Dedifferentiated amniotic fluid mesenchymal stem cell (primary cell): ENCODE measurements at regions not wholly inside any gene's neighbourhood (a gene's known extent, or its start where the extent isn't known, plus 50 kb on each side); places are given as distances from the start of the nearest gene placed in this dataset.
A peak's percentile ranks its signal among the peaks of the same experiment; 100 is the strongest.

Experiments
- DNase-seq: peaks from one replicate; pipeline ENCODE4 v3.0.0-alpha.2; 2016; ENCODE audit errors: extremely low spot score

DNA sequence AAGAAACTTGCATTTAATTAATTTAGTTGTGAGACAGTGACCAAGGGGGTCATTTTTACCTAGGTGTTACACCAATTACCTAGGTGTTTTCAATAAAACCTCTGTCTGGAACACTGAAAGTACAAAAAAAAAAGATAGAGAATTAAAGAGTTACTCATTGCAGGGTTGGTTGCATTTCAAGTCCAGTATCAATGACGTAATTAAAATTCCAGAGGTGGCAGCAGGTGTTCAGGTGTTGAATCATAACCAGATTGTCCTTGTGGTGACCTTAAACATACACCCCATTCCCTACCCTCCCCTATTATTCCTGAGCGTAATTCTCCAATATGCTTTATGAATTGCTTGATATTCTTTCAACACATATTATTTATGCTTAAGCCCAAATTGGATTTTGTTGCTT lies 352.0 kb upstream of the SLC8A1 start:
- DNase-seq: no peak

DNA sequence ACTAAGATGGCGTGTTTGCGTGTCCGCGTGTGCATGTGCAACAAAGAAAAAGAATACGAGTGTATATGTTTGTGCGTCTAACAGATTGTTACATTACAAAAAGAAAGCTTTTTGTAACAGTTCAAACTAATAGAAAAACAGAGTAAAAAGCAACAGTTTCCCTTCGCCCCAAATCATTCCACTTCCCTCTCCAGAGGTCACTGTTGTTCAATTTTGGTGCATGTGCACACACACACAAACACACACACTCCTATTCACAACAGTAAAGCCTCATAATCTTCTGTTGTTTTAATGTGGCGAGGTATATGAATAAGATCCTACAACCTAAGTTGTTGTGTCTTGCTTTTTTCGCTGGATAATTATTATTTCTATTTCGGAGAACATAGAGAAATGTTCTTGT lies 357.3 kb upstream of the SLC8A1 start:
- no peak for DNase-seq

DNA sequence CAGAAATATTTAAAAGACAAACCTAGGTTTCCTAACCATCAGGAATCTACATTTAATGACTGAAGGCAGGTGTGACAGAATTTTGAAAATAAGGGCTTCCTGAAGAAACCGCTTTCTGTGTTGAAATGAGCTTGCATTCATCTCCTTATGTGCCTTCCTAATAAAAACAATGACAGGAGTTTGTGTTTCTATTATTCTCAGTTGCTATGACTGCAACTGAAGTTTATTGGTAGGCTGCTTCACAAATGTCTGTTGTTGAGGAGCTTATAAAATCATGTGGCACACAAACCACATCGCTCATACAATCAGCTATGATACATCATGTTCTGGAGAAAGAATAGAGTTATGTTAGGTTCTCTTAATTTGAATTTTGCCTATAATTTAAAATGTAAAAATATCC lies 362.7 kb upstream of the SLC8A1 start:
- DNase-seq: no peak

DNA sequence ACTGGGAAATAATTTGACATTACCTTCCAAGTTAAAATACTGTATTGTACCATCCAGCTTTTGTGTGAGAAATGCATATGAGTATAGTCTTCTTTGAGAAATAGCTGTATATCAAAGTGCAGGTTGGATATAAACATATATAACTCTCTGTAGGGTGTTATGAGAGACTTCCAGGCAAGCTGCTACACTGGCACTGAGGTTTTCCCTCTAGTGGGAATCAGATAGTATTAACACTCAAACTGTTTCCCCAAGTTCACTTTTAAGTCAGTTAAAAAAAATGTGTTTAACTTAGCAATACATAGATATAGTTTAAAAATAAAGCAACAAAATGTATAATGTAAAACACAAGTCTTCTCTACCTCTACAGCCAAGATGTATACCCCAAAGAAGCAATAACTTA lies 368.4 kb upstream of the SLC8A1 start:
- no peak for DNase-seq

DNA sequence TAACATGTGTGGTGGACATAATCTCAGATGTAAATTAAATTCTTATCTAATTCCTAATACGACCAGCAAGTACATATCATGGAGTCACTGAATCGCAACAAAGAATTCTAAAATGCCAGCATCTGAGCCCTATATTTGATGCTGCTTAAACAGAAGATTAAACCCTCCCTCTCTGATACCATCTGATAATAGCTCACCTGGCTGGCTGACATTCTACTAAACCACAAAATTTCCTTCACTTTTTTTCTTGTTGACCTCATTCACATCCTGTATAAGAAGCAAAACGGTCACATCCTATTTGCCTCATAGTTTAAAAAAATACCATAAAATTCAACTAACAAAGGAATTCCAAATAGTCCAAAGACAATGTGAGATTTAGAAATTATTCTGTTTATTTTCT lies 371.6 kb upstream of the SLC8A1 start:
- no peak for DNase-seq

DNA sequence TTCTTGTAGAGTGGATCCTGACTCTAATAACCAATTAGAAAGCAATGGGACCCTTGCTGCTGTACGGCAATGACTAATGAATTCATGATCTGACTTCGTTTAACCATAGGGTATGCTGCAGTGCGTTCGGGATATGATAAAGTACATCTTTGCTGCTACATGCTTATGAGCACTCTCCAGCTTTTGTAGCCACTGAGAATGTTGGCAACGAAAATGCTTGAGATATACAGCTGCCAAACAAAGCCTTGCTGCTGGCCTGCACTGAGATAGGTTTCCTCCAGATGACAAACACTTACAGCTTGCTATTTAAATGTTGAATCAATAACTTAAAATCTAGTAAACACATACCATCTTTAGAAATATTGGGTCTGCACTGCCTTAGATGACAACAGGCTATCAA lies 372.4 kb upstream of the SLC8A1 start:
- DNase-seq: no peak

DNA sequence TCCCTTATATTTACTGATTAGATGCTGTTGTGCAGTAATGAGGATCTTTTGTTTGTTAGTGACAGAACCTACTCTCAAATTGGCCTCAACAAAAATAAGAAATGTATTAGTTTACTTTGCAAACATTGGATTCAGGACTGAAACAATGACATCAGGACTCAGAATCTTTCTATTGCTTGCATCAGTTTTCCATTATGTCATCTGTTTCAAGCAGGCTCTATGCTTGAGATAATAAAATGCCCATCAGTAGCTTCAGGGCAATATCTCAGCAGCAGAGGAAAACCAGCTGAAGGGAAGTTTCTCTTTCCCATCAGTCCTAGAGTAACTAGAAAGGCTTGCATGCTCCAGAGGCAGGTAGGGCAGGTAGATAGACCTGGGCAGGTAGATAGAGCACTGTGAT lies 375.5 kb upstream of the SLC8A1 start:
- peak; percentile 65 for DNase-seq

DNA sequence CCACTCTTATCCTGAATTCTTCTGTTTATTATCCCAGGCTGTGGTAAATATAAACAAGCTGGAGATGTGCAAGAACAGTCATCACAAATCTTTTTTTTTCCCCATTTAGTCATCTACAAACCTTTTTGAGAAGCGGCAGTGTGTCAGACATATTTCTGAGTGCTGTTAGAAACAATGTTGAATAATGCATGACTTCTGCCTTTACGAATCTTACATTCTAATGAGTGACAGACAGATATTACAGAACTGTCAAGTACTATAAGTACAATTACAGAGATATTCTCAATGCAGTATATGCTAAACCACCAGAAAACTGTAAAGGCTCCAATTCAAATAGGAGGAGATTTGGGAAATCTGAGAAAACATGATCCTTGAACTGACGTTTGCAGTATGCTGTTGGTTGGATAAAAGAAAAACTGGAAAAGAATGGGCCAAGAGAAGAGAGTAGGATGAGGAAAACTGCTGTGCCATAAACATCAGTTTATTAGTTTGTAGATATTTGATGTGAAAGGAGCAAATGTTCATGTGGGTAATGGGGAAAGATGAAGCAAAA lies 379.5 kb upstream of the SLC8A1 start:
- no peak for DNase-seq

DNA sequence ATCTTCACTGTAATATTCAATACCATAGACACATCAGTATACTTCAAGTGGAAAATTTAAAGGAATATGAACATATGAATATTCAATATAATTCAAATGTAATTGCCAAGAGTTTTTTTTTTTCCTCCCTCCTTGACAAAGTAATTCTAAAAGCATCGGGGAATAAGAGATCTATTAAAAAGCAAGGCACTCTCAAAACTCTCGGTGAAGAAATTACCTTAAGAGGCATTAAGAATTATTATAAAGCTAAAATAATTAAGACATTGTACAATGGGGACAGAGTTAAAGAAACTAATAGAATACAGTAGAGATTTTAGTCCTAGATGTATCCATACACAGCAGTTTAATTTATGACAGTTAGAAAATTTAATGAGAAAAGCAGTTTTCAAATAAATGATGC lies 390.0 kb upstream of the SLC8A1 start:
- DNase-seq: no peak

DNA sequence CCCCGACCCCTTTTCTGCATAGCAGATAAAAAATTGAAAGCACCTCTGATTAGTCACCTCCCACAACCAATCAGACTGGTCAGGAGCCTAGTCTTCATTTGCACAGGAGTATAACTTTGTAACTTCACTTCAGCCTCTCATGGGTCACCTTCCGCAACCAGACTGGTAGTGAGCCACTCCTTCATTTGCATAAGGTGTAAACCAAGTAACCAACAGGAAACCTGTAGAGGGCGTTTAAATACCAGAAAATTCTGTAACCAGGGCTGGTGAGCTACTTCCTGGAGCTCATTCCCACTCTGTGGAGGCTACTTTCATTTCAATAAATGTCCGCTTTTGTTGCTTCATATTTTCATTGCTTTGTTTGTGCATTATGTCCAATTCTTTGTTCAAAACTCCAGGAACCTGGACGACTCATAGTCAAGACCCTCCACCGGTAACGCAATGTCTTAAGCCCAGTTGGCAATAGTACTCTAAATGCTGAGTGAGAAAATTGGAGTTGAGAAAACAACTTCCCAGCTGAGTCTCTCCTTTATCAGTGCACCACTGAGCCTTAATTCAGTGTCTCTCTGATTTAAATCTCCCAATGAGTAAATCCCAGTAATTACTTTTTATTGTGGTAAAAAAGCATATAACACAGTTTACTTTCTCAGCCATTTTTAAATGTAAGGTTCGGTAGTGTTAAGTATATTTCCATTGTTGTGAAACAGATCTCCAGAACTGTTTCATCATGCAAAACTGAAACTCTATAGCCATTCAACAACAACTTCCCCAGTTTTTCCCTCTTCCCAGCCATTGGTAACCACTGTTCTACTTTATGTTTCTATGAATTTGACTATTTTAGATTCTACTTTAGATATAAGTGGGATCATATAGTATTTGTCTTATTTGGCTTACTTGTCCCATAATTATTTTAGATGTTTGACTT lies 392.7 kb upstream of the SLC8A1 start:
- no peak for DNase-seq

DNA sequence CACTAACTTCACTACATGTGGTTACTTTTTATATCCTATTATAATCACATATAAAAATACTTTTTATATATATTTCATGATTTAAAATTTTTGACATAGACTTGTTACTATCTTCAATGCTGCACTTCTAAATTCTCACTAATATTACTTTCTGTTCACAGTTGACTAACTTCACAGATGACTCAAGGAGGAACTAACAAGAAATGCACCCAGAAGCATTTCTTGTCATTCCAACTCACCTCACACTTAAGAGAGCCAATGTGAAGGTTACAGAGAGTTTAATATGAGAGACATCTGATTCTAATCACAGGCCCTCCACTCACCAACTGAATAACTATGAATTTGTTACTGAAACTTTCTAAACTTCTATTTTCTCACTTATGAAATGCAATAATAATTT lies 399.8 kb upstream of the SLC8A1 start:
- no peak for DNase-seq

DNA sequence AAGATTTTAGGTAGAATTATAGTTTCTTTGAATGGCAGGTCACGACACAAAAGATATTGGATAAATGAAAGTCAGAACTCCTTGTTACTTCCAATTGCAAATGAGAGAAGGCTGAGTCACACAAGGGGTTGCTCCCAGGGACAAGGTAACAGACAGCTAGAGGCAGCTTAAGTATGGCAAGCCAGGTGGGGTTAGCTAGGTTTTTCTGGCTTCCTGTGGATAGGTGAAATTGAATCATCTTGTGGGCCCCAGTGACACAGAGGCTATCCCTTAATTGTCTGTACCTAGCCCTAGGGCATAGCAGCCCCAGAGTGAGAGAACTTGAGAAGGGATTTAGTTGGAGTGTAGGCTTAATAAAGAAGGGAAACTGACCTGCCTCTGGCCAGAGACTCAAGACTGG lies 407.7 kb upstream of the SLC8A1 start:
- no peak for DNase-seq

DNA sequence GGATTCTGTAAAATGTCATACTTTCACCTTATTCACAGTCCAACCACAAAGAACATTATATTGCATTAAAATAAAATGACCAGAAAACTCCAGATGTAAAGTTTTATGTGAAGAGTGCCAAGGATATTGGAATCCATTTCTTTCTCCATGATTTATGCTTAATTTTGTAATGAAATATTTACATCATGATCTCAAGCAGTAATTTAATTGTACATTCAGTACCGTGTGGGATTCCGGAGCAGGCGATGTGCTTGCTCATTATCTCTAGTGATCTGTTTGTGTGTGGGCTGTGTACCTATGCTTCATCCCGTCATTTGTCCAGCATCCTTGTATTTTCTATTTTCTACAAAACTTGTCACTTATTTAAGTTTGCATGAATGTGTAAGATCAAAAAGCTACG lies 415.9 kb upstream of the SLC8A1 start:
- no peak for DNase-seq

DNA sequence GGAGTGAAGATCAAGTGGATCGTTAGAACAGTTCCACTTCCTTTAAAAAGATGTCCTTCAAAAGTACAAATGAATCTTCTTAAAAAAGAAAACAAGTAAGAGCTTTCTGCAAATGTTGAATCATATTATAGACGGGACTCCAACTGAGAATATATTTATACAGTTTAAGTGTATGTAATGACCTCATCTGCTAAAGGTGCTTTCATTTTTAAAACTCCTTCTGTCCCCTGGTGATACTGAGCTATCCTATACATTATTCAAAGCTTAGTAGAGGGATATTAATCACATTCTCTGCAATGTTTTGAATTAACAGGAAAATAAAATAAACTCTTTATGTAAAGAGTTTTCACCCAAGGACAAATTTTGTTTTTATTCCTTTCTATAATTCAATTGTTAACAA lies 420.7 kb upstream of the SLC8A1 start:
- DNase-seq: no peak

DNA sequence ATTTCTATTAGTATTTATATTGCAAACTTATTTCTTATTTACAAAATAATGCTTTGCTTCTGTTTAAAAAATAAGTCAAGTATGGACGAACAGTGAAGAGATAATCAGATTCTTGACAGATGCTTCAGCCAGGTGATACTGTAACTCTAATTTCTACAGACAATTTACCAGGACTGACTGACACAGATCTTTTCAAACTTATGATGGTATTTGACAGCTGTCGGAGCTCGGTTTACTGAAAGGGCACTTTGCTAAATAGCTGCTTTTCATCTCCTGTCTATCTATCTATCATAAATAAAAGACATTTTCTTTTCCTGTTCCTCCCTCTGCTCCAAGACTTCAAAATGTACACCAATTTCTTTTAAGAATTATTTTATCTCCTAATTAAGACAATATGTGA lies 422.5 kb upstream of the SLC8A1 start:
- no peak for DNase-seq

DNA sequence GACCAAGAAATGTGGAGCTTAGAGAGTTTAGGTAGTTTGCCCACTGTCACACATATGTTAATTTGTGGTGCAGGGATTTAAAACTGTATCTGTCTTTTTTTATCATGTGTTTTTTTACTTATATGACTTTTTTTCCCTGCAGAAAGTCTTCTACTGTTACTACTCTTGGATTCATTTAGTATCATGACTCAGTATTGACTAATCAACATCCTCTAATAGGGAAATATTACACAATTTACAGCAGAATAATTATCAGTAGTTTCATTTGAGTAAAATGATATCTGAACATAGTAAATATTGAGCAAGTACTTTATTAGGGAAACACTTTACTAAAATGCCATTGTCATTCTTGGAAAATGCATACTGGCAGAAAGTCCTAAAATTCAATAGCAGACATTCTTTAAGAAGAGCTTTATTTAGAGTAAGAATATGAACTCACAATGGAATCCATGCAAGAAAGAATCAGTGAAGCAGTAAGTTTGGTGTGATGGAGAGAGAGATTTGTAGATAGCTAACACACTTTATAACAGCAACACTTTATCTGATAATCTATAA lies 425.9 kb upstream of the SLC8A1 start:
- no peak for DNase-seq

DNA sequence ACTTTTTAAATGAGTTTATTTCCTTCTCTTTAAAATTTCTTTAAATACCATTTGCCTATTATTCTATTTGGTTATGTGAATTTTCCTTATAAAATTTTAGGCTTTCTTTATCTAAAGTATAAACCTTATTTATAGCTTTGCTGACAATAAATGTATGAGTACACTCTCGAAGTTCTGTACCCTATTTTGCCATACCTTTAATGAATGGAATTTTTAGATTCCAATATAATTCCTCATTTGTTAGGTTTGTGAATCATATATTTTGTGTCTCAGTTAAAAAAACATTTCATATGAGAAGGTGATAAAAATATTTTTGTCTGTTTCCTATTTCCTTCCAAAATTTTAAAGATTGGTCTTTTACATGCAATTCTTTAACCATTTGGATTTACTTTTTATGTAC lies 427.4 kb upstream of the SLC8A1 start:
- DNase-seq: no peak

DNA sequence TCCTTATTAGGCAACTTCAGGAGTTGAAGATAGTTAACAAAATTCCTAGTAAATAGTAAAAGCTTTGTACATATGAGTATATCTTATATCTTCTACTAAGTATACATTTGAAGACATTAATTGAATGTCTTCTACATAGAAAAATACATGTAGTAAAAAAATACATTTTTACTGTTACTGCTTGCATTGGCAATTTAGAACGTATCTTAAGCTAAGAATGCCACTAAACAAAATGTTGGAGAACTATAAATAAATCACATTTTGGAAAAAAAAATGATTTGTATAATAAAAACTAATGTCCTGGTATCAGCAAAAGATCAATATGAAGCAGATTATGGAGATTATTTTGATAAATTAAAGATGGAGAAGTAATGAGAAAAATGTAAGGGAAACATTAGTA lies 434.2 kb upstream of the SLC8A1 start:
- no peak for DNase-seq

DNA sequence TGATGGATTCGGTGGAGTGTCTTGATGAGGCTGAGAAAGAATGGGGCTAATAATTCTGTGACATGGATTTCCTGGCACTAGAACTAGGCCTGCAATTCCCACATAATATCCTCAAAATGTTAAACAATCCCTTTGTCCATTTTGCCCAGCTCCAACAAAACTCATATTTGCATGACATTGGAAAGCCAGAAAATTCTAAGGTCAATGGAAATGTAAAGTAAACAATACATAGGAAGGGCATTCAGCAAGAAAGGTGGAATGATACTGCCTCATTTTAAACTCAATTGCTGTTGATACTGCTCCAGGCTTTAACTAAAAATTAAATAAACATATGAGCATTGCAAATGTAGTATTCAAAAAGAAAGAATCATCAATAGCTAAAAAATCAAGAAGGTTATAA lies 434.8 kb upstream of the SLC8A1 start:
- DNase-seq: no peak

DNA sequence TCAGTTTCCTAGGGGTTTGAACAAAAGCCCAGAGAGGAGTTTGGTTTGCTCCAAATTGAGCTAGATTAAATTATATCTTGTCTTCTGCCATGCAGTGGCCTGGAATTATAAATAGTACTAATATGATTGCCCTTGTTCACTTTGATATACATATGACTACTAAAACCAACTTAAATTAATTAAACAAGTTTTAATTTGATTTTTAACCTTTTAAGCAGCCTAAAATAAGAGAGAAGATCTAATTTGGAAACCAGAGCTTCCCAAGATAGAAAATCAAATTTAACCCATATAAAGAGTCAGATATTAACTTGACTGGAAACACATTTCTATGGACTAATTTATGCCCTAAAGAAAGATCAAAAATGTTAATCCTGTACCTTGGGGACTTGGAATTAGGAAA lies 444.5 kb upstream of the SLC8A1 start:
- DNase-seq: no peak

DNA sequence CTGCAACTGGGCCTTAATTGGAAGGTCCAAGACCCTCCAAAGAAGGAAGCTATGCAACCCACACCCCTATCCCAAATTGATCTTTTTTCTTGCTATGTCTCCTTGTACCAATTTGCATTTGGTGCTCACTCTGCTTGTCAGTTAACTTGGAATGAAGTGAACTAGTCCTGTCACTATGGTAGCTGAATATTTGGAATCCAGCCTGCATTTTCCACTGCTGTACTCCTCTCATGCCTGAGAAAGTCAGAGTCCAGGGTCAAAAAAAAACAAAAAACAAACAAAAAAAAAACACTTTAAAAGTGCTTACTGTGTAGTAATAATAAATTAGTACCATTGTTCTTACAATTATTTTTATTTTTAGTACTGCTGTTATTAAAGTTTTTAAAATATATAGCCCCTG lies 462.8 kb upstream of the SLC8A1 start:
- no peak for DNase-seq

DNA sequence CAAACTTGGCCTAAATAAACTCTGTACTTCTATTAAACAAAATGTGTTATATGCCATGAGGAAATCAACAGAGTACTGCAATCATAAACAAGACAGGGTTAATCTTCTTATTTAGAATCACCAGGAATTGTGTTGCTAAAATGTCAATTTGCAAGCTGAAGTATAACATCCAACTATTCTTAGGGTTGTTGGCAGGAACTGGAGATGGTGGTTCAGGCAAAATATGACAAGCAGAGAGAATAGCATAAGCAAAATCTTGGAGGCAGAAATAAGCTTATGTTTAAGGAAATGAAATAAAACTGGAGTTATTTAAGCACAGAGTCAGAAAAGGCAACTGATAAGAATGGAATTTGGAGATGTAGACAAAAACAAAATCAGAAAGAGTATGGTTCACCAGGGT lies 463.8 kb upstream of the SLC8A1 start:
- no peak for DNase-seq

DNA sequence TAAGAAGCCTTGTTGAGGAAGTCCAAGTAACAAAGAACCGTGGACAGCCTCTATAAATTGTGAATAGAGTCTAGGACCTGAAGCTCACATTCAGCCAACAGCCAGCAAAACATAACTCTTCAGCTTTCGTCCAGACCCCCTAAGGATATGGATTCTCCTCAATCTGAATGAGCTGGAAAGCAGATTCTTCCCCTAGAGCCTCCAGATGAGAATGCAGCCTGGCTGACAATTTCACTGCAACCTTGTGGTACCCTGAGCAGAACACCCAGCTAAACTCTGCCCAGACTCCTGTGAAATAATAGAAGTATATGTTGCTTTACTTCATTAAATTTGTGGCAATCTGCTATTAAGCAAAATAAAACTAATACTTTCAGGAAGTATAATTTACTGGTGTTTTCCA lies 483.5 kb upstream of the SLC8A1 start:
- no peak for DNase-seq
